Heart left ventricle (tissue), 16 donors: ENCODE measurements at regions not wholly inside any gene's neighbourhood (a gene's known extent, or its start where the extent isn't known, plus 50 kb on each side); places are given as distances from the start of the nearest gene placed in this dataset.
A peak's percentile ranks its signal among the peaks of the same experiment; 100 is the strongest.

Experiments
- ATAC-seq, 4 donors: fragments of 200-7000 bp; cut with Tn5 transposase; one replicate each; pipeline ENCODE4 v1.9.1; 2020 to 2022; ENCODE audit warnings: moderate library complexity in 4 of 4, mild to moderate bottlenecking in 3 of 4, moderate number of reproducible peaks in 1 of 4
- DNase-seq, 5 donors: peaks; one replicate each; pipeline ENCODE4 v3.0.0-alpha.2; 2020
- H3K27ac ChIP-seq, 12 donors: fragments of 200-600 bp; sonication (generic) in 4 of 12; one replicate each; pipeline versions ENCODE4 v1.5.0 to v1.8.0; 2016 to 2022; ENCODE audit warnings: mild to moderate bottlenecking in 2 of 12
- H3K27me3 ChIP-seq, 9 donors: fragments of 200-600 bp; sonication (generic) in 2 of 9; one replicate each; pipeline versions ENCODE4 v1.5.1 to v1.8.0; 2016 to 2022; ENCODE audit warnings: mild to moderate bottlenecking in 3 of 9
- H3K36me3 ChIP-seq, 9 donors: fragments of 200-600 bp; sonication (generic) in 2 of 9; one replicate each; pipeline versions ENCODE4 v1.5.0 to v1.8.0; 2018 to 2022; ENCODE audit warnings: mild to moderate bottlenecking in 2 of 9
- H3K4me1 ChIP-seq, 12 donors: fragments of 200-600 bp; sonication (generic) in 4 of 12; one replicate each; pipeline versions ENCODE4 v1.5.0 to v1.8.0; 2016 to 2022; ENCODE audit warnings: mild to moderate bottlenecking in 3 of 12
- H3K4me3 ChIP-seq, 12 donors: fragments of 200-600 bp; sonication (generic) in 4 of 12; one replicate each; pipeline versions ENCODE4 v1.5.0 to v1.8.0; 2017 to 2022; ENCODE audit warnings: mild to moderate bottlenecking in 9 of 12, moderate library complexity in 4 of 12
- H3K9me3 ChIP-seq, 12 donors: fragments of 200-600 bp; sonication (generic) in 4 of 12; one replicate each; pipeline versions ENCODE4 v1.5.0 to v1.8.0; 2016 to 2022; ENCODE audit warnings: mild to moderate bottlenecking in 1 of 12
- POLR2A ChIP-seq, 2 donors: fragments of 450-650 bp; IDR thresholded peaks; one replicate each; pipeline ENCODE4 v1.6.1; 2017; ENCODE audit warnings: antibody characterized with exemption in 2 of 2, mild to moderate bottlenecking in 2 of 2, moderate library complexity in 2 of 2
- WGBS, 4 donors: extraction: QIAGEN DNeasy Blood & Tissue Kit in 2 of 4; methylation state at CpG; one replicate each; pipeline versions ENCODE4 v1.1.5 to v1.1.7; 2013 to 2018; 5-methylcytosine and 5-hydroxymethylcytosine counted together
- intact Hi-C, 10 donors: fragments of 100-400 bp; cut with DNase I; formaldehyde crosslinking; loops; one replicate each; pipeline versions ENCODE4 v1.11.1 to v1.14.2; 2022
- TF ChIP-seq, protein P1 (sequence below), 12 donors: fragments of 200-600 bp; sonication (generic) in 4 of 12; IDR thresholded peaks; one replicate each; pipeline versions ENCODE4 v1.5.0 to v1.8.0; 2018 to 2022; ENCODE audit warnings: antibody characterized with exemption in 12 of 12, mild to moderate bottlenecking in 5 of 12
- donor health status: ischemic (EF 13 %, LVEDD 7.1; RV severe dilation, severe dysfunction).
- donor health status: healthy with polysubstance abuse.
- donor health status: DM: no; HTN: yes; CAD: no.
- donor health status: DM: no; HTN: no; CAD: no.
- donor health status: ischemic (EF 25% LVEDD 6.9; RV normal size, moderate dysfunction).
- donor health status: ischemic (EF 25% LVEDD 5.7; RV mildly dilated, moderate dysfunction).
- donor health status: healthy.
- donor health status: DM: yes; HTN: yes; CAD: no.
- donor health status: ischemic (EF 35%, LVEDD 5.7; RV mildly dilated, moderate dysfunction).
- donor health status: nonischemic (EF 11% LVEDD 7.7; RV severe dilation, severe dysfunction).
- donor health status: DM: yes; HTN: yes; CAD: no.
- donor health status: PGD.
- donor health status: ischemic (EF 29% LVEDD 5.4; RV normal size, mild dysfunction).
- donor health status: nonischemic (EF 23%, LVEDD 6.1; RV moderate dilation, normal function).

DNA sequence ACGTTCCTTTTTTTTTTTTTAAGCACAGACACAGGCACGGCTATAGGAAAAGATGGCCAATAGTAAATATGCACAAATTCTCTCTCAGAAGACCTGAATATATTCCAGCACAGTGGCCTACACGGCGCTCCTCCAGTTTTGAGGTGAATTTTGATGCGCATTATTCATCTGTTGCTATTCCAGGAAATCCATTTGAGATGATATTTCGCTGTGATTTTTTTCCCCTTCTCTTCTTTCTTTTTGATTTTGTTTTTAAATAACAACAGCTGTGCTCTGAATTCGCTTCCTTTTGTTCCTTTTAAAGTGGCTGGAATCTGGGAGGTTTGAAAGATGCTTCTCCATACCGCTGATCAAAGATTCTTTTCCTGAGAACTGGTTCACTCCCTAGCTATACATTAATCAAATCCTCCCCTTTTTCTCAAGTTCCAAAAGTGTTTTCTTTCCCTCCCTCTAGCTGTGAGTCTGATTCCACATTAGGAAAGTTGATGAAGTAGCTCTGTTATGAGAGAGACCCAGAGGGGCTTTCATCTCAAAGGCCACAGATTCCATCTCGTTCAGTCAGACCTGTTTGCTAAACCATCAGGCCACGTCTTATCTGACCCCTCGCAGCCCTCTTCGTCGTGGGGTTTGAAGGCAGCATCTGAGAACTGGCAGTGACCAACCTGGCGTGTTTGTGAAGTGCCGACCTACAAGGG lies 602.7 kb upstream of the NRP1 start:
- ATAC-seq (no peak), DNase-seq (no peak)
- no peak overlapping the region for H3K27ac ChIP-seq
- H3K9me3 ChIP-seq, result no peaks in the 10 kb centered on the region
- no peaks in the 10 kb centered on the region for H3K36me3 ChIP-seq
- intact Hi-C loops, result no loop called here
- no peak overlapping the region for H3K4me3 ChIP-seq
- 76 to 83% (median 80%) methylated on average over 15 of the region's 15 CpGs for WGBS, 4 donors
- no peak for TF ChIP-seq POLR2A (IDR thresholded peaks at IDR 0.05)
- TF ChIP-seq, protein P1, sequence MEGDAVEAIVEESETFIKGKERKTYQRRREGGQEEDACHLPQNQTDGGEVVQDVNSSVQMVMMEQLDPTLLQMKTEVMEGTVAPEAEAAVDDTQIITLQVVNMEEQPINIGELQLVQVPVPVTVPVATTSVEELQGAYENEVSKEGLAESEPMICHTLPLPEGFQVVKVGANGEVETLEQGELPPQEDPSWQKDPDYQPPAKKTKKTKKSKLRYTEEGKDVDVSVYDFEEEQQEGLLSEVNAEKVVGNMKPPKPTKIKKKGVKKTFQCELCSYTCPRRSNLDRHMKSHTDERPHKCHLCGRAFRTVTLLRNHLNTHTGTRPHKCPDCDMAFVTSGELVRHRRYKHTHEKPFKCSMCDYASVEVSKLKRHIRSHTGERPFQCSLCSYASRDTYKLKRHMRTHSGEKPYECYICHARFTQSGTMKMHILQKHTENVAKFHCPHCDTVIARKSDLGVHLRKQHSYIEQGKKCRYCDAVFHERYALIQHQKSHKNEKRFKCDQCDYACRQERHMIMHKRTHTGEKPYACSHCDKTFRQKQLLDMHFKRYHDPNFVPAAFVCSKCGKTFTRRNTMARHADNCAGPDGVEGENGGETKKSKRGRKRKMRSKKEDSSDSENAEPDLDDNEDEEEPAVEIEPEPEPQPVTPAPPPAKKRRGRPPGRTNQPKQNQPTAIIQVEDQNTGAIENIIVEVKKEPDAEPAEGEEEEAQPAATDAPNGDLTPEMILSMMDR (IDR thresholded peaks at IDR 0.05), result no peak
- H3K27me3 ChIP-seq, result no peaks in the 10 kb centered on the region
- H3K4me1 ChIP-seq, result no peaks in the 10 kb centered on the region

DNA sequence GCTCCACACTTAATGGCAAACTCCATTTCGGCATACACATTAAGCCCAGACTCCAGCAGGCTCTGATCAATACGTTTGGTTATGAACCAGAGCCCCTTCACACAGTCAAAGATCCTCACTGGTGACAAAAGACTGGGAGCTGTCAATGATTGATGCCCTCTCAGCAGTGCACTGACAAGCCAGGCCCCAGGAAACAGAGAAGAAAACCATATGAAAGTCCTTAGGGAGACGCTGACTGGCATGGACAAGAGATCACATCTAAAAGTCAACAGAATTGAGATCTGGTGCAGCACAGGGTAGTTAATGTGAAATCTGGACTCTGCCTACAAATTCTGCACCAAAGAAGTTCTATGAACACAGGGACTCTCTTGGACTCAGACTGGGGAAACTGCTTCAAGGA lies 600.9 kb upstream of the NRP1 start:
- H3K27ac ChIP-seq, result no peak overlapping the region
- ATAC-seq (no peak), DNase-seq (no peak)
- no peak overlapping the region for H3K4me3 ChIP-seq
- H3K27me3 ChIP-seq, result no peaks in the 10 kb centered on the region
- intact Hi-C loops, result no loop called here
- no peaks in the 10 kb centered on the region for H3K36me3 ChIP-seq
- 84 to 93% (median 88%) methylated on average over 3 of the region's 3 CpGs for WGBS, 4 donors
- no peak for TF ChIP-seq POLR2A (IDR thresholded peaks at IDR 0.05)
- TF ChIP-seq, protein P1 (IDR thresholded peaks at IDR 0.05), result no peak
- H3K4me1 ChIP-seq, result no peaks in the 10 kb centered on the region
- no peaks in the 10 kb centered on the region for H3K9me3 ChIP-seq

DNA sequence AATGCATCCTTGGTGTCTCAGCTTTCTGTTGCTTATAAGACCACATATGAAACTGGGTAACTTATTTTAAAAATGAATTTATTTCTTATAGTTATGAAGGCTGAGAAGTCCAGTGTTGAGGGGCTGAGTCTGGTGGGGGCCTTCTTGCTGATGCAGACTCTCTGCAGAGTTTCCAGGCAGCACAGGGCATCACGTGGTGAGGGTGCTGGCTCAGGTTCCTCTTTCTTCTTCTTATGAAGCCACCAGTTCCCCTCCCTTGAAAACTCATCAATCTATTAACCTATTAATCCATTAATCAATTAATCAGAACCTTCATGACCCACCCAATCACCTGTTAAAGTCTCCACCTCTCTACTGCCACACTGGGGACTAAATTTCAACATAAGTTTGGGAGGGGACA lies 595.6 kb upstream of the NRP1 start:
- Histone ChIP-seq H3K4me3 (no peak overlapping the region), H3K9me3 (no peaks in the 10 kb centered on the region), H3K27me3 (no peaks in the 10 kb centered on the region), H3K27ac (no peak overlapping the region), H3K36me3 (no peaks in the 10 kb centered on the region), H3K4me1 (peaks cover 0 to 10% (median 0%) of the 10 kb centered on the region in 12 donors)
- no peak for ATAC-seq
- no peak for DNase-seq
- TF ChIP-seq, protein P1 (IDR thresholded peaks at IDR 0.05), result no peak
- no peak for TF ChIP-seq POLR2A (IDR thresholded peaks at IDR 0.05)
- intact Hi-C loops, result no loop called here
- whole genome bisulfite sequencing, 4 donors, result 69 to 95% (median 91%) methylated on average over 1 of the region's 1 CpG

DNA sequence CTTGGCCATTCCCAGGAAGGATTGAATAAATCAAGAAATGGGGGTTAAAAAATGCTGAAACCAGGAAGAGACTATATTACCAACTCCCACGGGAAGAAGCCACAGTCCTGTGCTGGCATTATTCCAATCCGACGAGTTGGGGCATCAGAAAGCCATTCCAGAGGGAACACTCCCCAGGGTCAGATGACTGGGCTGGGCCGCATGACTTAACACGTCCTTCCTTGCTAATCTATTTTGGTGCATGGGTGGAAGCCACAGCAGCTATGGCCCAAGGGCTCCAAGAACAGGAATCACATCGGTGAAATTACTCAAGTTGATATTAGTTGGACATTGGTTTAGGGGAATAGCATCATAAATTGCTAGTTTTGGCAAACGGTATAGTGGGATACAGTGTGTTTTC lies 592.9 kb upstream of the NRP1 start:
- intact Hi-C loops, result no loop called here
- Histone ChIP-seq H3K4me1 (peaks cover 0 to 10% (median 0%) of the 10 kb centered on the region in 12 donors), H3K27me3 (no peaks in the 10 kb centered on the region), H3K4me3 (no peak overlapping the region), H3K27ac (no peak overlapping the region), H3K9me3 (peaks cover 0 to 11% (median 0%) of the 10 kb centered on the region in 12 donors), H3K36me3 (no peaks in the 10 kb centered on the region)
- DNase-seq, result peak in 2 of 5 donors; percentile 30 to 33
- no peak for TF ChIP-seq POLR2A (IDR thresholded peaks at IDR 0.05)
- TF ChIP-seq, protein P1 (IDR thresholded peaks at IDR 0.05), result no peak
- 48 to 56% (median 52%) methylated on average over 7 of the region's 7 CpGs for WGBS, 4 donors
- no peak for ATAC-seq
